T-cell (primary cell): ENCODE measurements at regions not wholly inside any gene's neighbourhood (a gene's known extent, or its start where the extent isn't known, plus 50 kb on each side); places are given as distances from the start of the nearest gene placed in this dataset.

Experiments
- ATAC-seq, 4 experiments: fragments of 200-7000 bp in 3 of 4; fragments of 150-1000 bp in 1 of 4; cut with Tn5 transposase; replicated peaks in 1 of 4; 1 replicate in 3 of 4; 2 replicates in 1 of 4; pipeline ENCODE4 v1.10.0; 2021; ENCODE audit warnings: moderate library complexity in 3 of 4, mild to moderate bottlenecking in 2 of 4, moderate number of reproducible peaks in 1 of 4
- CTCF ChIA-PET, 2 donors: fragments of 300-600 bp; sonication (Branson Sonifier 250); formaldehyde crosslinking; loops; one replicate each; lab custom pipeline; 2022; ENCODE audit warnings: antibody characterized with exemption in 2 of 2; lab: Charles Lee
- POLR2A ChIA-PET, 2 donors: fragments of 300-600 bp; sonication (Branson Sonifier 250); formaldehyde crosslinking; loops; one replicate each; lab custom pipeline; 2022; ENCODE audit warnings: antibody characterized with exemption in 2 of 2; lab: Charles Lee
- DNase-seq, 35 experiments: peaks; one replicate each; pipeline versions ENCODE4 v3.0.0 to v3.0.0-alpha.2; 2013 to 2023
- H3K27ac ChIP-seq: one replicate; pipeline ENCODE4 v1.5.1; 2013; ENCODE audit warnings: low read length
- H3K27me3 ChIP-seq, 2 experiments: replicated peaks in 1 of 2; 1 replicate in 1 of 2; 2 replicates in 1 of 2; pipeline versions ENCODE4 v1.6.1 to v1.7.0; 2013; ENCODE audit warnings: low read length in 1 of 2, mixed read lengths in 1 of 2; ENCODE audit not compliant: control insufficient read depth in 2 of 2, insufficient read depth in 2 of 2; ENCODE audit errors: extremely low read depth in 1 of 2
- H3K36me3 ChIP-seq, 2 donors: 1 replicate in 1 of 2; 2 replicates in 1 of 2; pipeline versions ENCODE4 v1.6.1 to v1.7.0; 2013; ENCODE audit warnings: low read length in 1 of 2; ENCODE audit not compliant: control insufficient read depth in 2 of 2, insufficient read depth in 1 of 2; ENCODE audit errors: extremely low read depth in 1 of 2
- H3K4me1 ChIP-seq, 2 experiments: 1 replicate in 1 of 2; 2 replicates in 1 of 2; pipeline versions ENCODE4 v1.6.1 to v1.7.0; 2013; ENCODE audit warnings: low read length in 2 of 2, mixed read lengths in 1 of 2; ENCODE audit not compliant: insufficient read depth in 2 of 2, control insufficient read depth in 1 of 2; ENCODE audit errors: extremely low read depth in 1 of 2
- H3K4me3 ChIP-seq, 2 donors: 1 replicate in 1 of 2; 2 replicates in 1 of 2; pipeline versions ENCODE4 v1.5.1 to v1.7.0; 2013; ENCODE audit warnings: mild to moderate bottlenecking in 2 of 2, low read length in 1 of 2, moderate library complexity in 1 of 2; ENCODE audit not compliant: control insufficient read depth in 1 of 2; ENCODE audit errors: extremely low read depth in 1 of 2
- H3K9me3 ChIP-seq: 2 replicates; pipeline ENCODE4 v1.7.0; 2013
- H3K27ac Mint-ChIP-seq, 2 donors: one replicate each; pipeline ENCODE4 v1.8.0; 2020 to 2021; ENCODE audit warnings: mild to moderate bottlenecking in 2 of 2, mixed read lengths in 2 of 2
- H3K27me3 Mint-ChIP-seq, 2 donors: one replicate each; pipeline ENCODE4 v1.8.0; 2021 to 2022; ENCODE audit warnings: mixed read lengths in 2 of 2
- H3K36me3 Mint-ChIP-seq: one replicate; pipeline ENCODE4 v1.8.0; 2021; ENCODE audit warnings: mixed read lengths
- H3K4me1 Mint-ChIP-seq, 3 donors: one replicate each; pipeline ENCODE4 v1.8.0; 2020 to 2022; ENCODE audit warnings: mixed read lengths in 3 of 3, mild to moderate bottlenecking in 1 of 3
- H3K4me3 Mint-ChIP-seq, 3 donors: one replicate each; pipeline ENCODE4 v1.8.0; 2020 to 2022; ENCODE audit warnings: mild to moderate bottlenecking in 3 of 3, mixed read lengths in 3 of 3, moderate library complexity in 3 of 3
- H3K9me3 Mint-ChIP-seq, 3 donors: one replicate each; pipeline ENCODE4 v1.8.0; 2020 to 2022; ENCODE audit warnings: mixed read lengths in 3 of 3
- WGBS: methylation state at CpG from one replicate; pipeline ENCODE4 v1.1.5; 2013; ENCODE audit warnings: missing lambda C conversion rate; ENCODE audit not compliant: insufficient coverage; 5-methylcytosine and 5-hydroxymethylcytosine counted together

DNA sequence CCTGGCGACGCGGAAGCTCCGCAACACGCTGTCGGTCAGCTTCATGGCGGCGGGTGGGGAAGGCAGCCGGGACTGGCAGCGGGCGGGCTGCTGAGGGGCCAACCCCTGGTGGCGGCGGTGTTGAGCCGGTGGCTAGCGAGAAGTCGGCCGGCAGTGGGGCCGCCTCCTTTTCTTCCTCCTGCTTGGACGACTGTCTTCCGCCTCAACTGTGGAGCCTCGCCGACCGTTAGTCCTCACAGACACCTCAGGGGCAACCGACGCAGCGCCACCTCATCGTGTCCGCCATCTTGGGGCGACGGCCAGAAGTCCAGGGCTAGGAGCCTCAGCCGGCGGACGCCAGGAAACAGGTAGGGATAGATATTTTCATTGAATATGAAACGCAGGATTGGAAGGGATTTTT, 875.1 kb downstream of the NSUN3 start:
- Histone ChIP-seq H3K4me3 (no peak overlapping the region), H3K36me3 (no peaks in the 10 kb centered on the region), H3K27me3 (no peaks in the 10 kb centered on the region), H3K4me1 (no peaks in the 10 kb centered on the region), H3K27ac (no peak overlapping the region), H3K9me3 (peaks cover 2% of the 10 kb centered on the region)
- Mint-ChIP-seq H3K4me1 (no peaks in the 10 kb centered on the region), H3K27ac (no peak overlapping the region), H3K4me3 (no peak overlapping the region), H3K27me3 (no peaks in the 10 kb centered on the region), H3K9me3 (peaks cover 5 to 22% (median 10%) of the 10 kb centered on the region in 3 donors), H3K36me3 (no peaks in the 10 kb centered on the region)
- no peak for DNase-seq
- ATAC-seq, result no peak
- 98% methylated on average over 26 of the region's 34 CpGs for whole genome bisulfite sequencing
- CTCF ChIA-PET, result no interaction called here
- POLR2A ChIA-PET, result no interaction called here

DNA sequence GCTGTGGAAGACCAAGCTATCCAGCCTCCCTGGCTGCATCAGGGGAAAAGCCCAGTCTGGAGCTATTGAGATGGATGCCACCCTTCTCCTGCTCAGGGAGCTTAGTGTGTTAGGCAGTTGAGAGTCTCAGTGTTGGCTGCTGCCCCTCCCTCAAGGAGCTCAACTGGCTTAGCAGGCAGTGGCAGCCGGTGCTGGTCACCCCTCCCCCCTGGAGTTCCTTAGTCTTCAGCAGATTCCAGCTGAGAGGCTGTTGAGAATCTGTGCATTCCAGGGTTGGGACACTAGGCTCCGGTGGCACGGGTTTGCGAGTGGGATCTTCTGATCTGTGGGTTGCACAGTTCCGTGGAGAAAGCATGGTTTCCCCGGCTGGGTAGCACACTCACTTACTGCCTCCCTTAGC, 883.8 kb downstream of the NSUN3 start:
- 86% methylated on average over 1 of the region's 6 CpGs for WGBS
- no peaks in the 10 kb centered on the region for H3K36me3 ChIP-seq
- DNase-seq (no peak), ATAC-seq (no peak)
- H3K4me3 ChIP-seq, result no peak overlapping the region
- no peaks in the 10 kb centered on the region for H3K4me1 ChIP-seq
- Mint-ChIP-seq H3K36me3 (no peaks in the 10 kb centered on the region), H3K4me1 (no peaks in the 10 kb centered on the region), H3K27me3 (no peaks in the 10 kb centered on the region), H3K27ac (no peak overlapping the region), H3K9me3 (peaks cover 17 to 24% (median 19%) of the 10 kb centered on the region in 3 donors), H3K4me3 (no peak overlapping the region)
- POLR2A ChIA-PET, result no interaction called here
- CTCF ChIA-PET, result no interaction called here
- no peaks in the 10 kb centered on the region for H3K27me3 ChIP-seq
- no peak overlapping the region for H3K27ac ChIP-seq
- no peaks in the 10 kb centered on the region for H3K9me3 ChIP-seq

DNA sequence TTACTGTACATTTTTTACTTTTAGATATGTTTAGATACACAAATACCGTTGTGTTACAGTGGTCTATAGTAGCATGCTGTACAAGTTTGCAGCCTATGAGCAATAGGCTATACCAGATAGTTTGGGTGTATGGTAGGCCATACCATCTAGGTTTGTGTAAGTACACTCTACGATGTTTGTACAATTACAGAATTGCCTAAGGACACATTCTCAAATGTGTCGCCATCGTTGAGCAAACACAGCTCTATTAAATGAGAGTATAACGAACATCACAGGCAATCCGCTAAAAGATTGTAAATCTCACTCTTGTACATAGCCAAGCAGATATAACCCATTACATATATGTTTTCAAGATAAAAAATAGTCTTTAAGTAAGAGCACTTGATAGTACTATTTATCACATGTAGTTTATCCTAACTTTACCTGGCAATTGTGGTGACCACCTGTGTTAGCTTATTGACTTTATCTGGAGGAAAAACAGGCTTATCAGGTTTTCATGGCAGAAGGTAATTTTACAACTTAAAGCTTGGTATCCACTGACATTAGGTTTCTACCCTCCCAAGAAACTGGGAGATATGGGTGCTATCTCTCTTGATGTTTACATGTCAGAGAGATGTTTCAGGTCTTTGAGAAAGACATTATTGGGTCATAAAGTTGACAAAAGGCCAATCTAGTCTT, 898.7 kb downstream of the NSUN3 start:
- Mint-ChIP-seq H3K4me3 (no peak overlapping the region), H3K9me3 (peaks cover 5 to 15% (median 8%) of the 10 kb centered on the region in 3 donors), H3K27ac (no peak overlapping the region), H3K27me3 (no peaks in the 10 kb centered on the region), H3K36me3 (no peaks in the 10 kb centered on the region), H3K4me1 (no peaks in the 10 kb centered on the region)
- Histone ChIP-seq H3K9me3 (peaks cover 7% of the 10 kb centered on the region), H3K4me1 (no peaks in the 10 kb centered on the region), H3K27ac (no peak overlapping the region), H3K27me3 (no peaks in the 10 kb centered on the region), H3K36me3 (no peaks in the 10 kb centered on the region), H3K4me3 (no peak overlapping the region)
- ChIA-PET POLR2A (no interaction called here), CTCF (no interaction called here)
- no peak for ATAC-seq
- WGBS, result 80% methylated on average over 1 of the region's 6 CpGs
- DNase-seq, result no peak

DNA sequence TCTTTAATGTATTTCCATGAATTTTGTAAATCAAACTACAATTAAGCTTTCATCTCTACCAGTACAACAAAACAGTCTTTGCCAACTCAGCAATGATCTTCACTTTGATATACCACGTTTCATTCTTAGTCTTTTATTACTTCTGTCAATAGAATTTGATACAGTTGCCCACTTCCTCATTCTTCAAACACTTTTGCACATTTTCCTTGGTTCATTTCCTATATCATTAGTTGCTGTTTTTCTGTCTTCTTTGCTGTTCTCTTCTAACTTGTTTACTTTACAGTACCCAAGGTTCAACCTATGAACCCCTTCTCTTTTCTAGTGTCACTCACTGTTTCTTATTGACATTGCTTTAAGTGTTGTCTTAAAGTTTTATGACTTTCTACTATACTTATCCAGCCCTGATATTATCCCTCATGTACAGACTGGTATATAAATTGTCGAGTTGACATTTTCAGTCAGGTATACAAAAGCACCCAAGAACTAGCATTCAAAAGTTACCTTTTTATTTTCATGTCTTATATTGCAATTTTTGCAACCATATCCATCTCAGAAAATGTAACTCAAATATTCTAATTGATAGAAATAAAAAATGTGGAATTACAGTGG, 903.1 kb downstream of the NSUN3 start:
- Histone ChIP-seq H3K36me3 (no peaks in the 10 kb centered on the region), H3K9me3 (peaks cover 4% of the 10 kb centered on the region), H3K27me3 (no peaks in the 10 kb centered on the region), H3K4me1 (no peaks in the 10 kb centered on the region), H3K4me3 (no peak overlapping the region), H3K27ac (no peak overlapping the region)
- no peak overlapping the region for H3K4me3 Mint-ChIP-seq
- WGBS, result 0% methylated on average over 1 of the region's 2 CpGs
- H3K4me1 Mint-ChIP-seq, result no peaks in the 10 kb centered on the region
- ChIA-PET CTCF (no interaction called here), POLR2A (no interaction called here)
- ATAC-seq (no peak), DNase-seq (no peak)
- H3K36me3 Mint-ChIP-seq, result no peaks in the 10 kb centered on the region
- H3K9me3 Mint-ChIP-seq, result peaks cover 10 to 21% (median 13%) of the 10 kb centered on the region in 3 donors
- H3K27ac Mint-ChIP-seq, result no peak overlapping the region
- no peaks in the 10 kb centered on the region for H3K27me3 Mint-ChIP-seq

DNA sequence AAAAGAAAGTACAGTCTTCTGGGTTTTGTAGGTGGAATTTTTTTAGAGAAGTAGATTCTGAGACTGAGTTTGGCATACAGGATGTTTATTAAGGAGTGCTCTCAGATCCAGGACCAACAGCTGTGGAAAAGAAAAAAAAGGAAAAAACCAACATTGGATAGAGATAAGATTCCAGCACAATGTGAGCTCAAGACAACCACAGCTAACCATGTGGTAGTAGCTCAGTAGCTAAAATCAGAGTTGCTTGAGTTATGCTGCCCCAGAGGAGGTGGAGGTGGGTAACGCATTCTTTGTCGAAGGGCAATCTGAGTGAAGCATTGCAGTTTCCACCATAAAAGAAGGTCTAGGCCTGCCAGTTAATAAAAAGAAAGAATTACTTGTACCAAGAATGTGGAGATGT, 904.3 kb downstream of the NSUN3 start:
- 100% methylated on average over 2 of the region's 2 CpGs for WGBS
- Mint-ChIP-seq H3K4me3 (no peak overlapping the region), H3K4me1 (no peaks in the 10 kb centered on the region), H3K36me3 (no peaks in the 10 kb centered on the region), H3K27ac (no peak overlapping the region), H3K9me3 (peaks cover 14 to 23% (median 17%) of the 10 kb centered on the region in 3 donors), H3K27me3 (no peaks in the 10 kb centered on the region)
- Histone ChIP-seq H3K27ac (no peak overlapping the region), H3K4me3 (no peak overlapping the region), H3K36me3 (no peaks in the 10 kb centered on the region), H3K27me3 (no peaks in the 10 kb centered on the region), H3K4me1 (no peaks in the 10 kb centered on the region), H3K9me3 (peaks cover 4% of the 10 kb centered on the region)
- ChIA-PET POLR2A (no interaction called here), CTCF (interaction anchor here in 1 of 2 donors (0.6 kb wide), 1 partner anchor 18 kb away, joined by 3 read pairs; no protein-coding TSS in a partner anchor)
- ATAC-seq (no peak), DNase-seq (no peak)

DNA sequence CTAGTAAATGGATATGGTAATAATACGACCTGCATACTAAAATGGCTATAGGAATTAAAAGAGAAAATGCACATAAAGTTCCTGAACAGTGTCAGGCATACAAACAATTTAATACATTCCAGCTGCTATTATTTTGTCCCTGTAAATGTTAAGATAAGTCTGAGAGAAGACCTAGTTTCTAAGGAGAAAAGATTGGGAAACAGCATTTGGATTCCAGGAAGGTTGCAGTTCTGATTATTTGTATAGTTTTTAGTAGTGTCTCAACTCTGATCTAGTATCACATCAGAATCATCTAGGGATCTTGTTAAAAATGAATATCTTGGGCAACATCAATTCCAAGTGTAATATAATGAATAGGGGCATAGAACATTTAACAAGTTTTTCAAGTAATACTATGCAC, 905.7 kb downstream of the NSUN3 start:
- Mint-ChIP-seq H3K27ac (no peak overlapping the region), H3K36me3 (no peaks in the 10 kb centered on the region), H3K27me3 (no peaks in the 10 kb centered on the region), H3K9me3 (peaks cover 14 to 19% (median 17%) of the 10 kb centered on the region in 3 donors), H3K4me3 (no peak overlapping the region), H3K4me1 (no peaks in the 10 kb centered on the region)
- H3K36me3 ChIP-seq, result no peaks in the 10 kb centered on the region
- H3K9me3 ChIP-seq, result peaks cover 6% of the 10 kb centered on the region
- ChIA-PET POLR2A (no interaction called here), CTCF (no interaction called here)
- DNase-seq, result no peak
- H3K4me3 ChIP-seq, result no peak overlapping the region
- WGBS, result no CpG with 5 or more reads among the region's 1 CpG
- no peak for ATAC-seq
- no peaks in the 10 kb centered on the region for H3K4me1 ChIP-seq
- no peaks in the 10 kb centered on the region for H3K27me3 ChIP-seq
- H3K27ac ChIP-seq, result no peak overlapping the region
